GM23338 (cell line): ENCODE measurements at regions not wholly inside any gene's neighbourhood (a gene's known extent, or its start where the extent isn't known, plus 50 kb on each side); places are given as distances from the start of the nearest gene placed in this dataset.

Source experiments
- ATAC-seq: fragments of 200-7000 bp; cut with Tn5 transposase; 3 replicates; pipeline ENCODE4 v1.9.1; 2020
- DNase-seq: peaks from one replicate; pipeline ENCODE4 v3.0.0-alpha.2; 2015; ENCODE audit warnings: low spot score
- H2AFZ ChIP-seq: fragments of 200-600 bp; sonication (generic); 2 replicates; pipeline ENCODE4 v1.8.0; 2016; ENCODE audit warnings: antibody characterized with exemption, mild to moderate bottlenecking, moderate library complexity
- H3F3A ChIP-seq: fragments of 200-600 bp; sonication (generic); replicated peaks from 2 replicates; pipeline ENCODE4 v1.8.0; 2017; ENCODE audit warnings: antibody characterized with exemption, mixed run types, low read depth
- H3K27ac ChIP-seq: fragments of 200-600 bp; sonication (generic); 2 replicates; pipeline ENCODE4 v1.6.1; 2016; ENCODE audit warnings: low read depth
- H3K27me3 ChIP-seq: fragments of 200-600 bp; sonication (generic); 2 replicates; pipeline ENCODE4 v1.8.0; 2016; ENCODE audit warnings: mild to moderate bottlenecking, mixed run types, moderate library complexity; ENCODE audit not compliant: insufficient read depth
- H3K36me3 ChIP-seq: fragments of 200-600 bp; sonication (generic); 2 replicates; pipeline ENCODE4 v1.8.0; 2016; ENCODE audit warnings: mild to moderate bottlenecking; ENCODE audit not compliant: insufficient read depth
- H3K4me1 ChIP-seq: fragments of 200-600 bp; sonication (generic); 2 replicates; pipeline ENCODE4 v1.8.0; 2016; ENCODE audit warnings: mild to moderate bottlenecking, moderate library complexity; ENCODE audit not compliant: insufficient read depth
- H3K4me2 ChIP-seq: fragments of 200-600 bp; sonication (generic); 2 replicates; pipeline ENCODE4 v1.7.1; 2017; ENCODE audit warnings: mixed run types
- H3K4me3 ChIP-seq: fragments of 200-600 bp; sonication (generic); 2 replicates; pipeline ENCODE4 v1.6.1; 2016; ENCODE audit warnings: mixed run types
- H3K79me2 ChIP-seq: fragments of 200-600 bp; sonication (generic); replicated peaks from 2 replicates; pipeline ENCODE4 v1.8.0; 2017; ENCODE audit warnings: mild to moderate bottlenecking; ENCODE audit not compliant: insufficient read depth
- H3K9me2 ChIP-seq: fragments of 200-600 bp; sonication (generic); 2 replicates; pipeline ENCODE4 v1.8.0; 2017; ENCODE audit not compliant: insufficient read depth
- H4K20me1 ChIP-seq: fragments of 200-600 bp; sonication (generic); replicated peaks from 2 replicates; pipeline ENCODE4 v1.8.0; 2017; ENCODE audit warnings: mild to moderate bottlenecking; ENCODE audit not compliant: insufficient read depth
- H3K27ac Mint-ChIP-seq: 2 replicates; pipeline ENCODE4 v1.8.0; 2020; ENCODE audit warnings: inconsistent platforms, mild to moderate bottlenecking, moderate library complexity, mixed read lengths
- H3K27me3 Mint-ChIP-seq: 3 replicates; pipeline ENCODE4 v1.8.0; 2022; ENCODE audit warnings: low read depth, mild to moderate bottlenecking, moderate library complexity, mixed read lengths, inconsistent platforms; ENCODE audit not compliant: insufficient read depth, poor library complexity
- H3K36me3 Mint-ChIP-seq: 3 replicates; pipeline ENCODE4 v1.8.0; 2021; ENCODE audit warnings: low read depth, mild to moderate bottlenecking, inconsistent platforms, moderate library complexity, mixed read lengths
- H3K4me1 Mint-ChIP-seq: 3 replicates; pipeline ENCODE4 v1.8.0; 2020; ENCODE audit warnings: mild to moderate bottlenecking, inconsistent platforms, mixed read lengths
- H3K4me3 Mint-ChIP-seq: 3 replicates; pipeline ENCODE4 v1.8.0; 2021; ENCODE audit warnings: moderate library complexity, mild to moderate bottlenecking, inconsistent platforms, mixed read lengths
- H3K9me3 Mint-ChIP-seq: 3 replicates; pipeline ENCODE4 v1.8.0; 2020; ENCODE audit warnings: moderate library complexity, mild to moderate bottlenecking, inconsistent platforms, mixed read lengths
- JUNB ChIP-seq: IDR thresholded peaks from one replicate; pipeline ENCODE4 v1.6.1; 2016; ENCODE audit warnings: antibody characterized with exemption; ENCODE audit not compliant: unreplicated experiment
- POLR2AphosphoS5 ChIP-seq: IDR thresholded peaks from 2 replicates; pipeline ENCODE4 v1.6.1; 2016; ENCODE audit warnings: antibody characterized with exemption, low read depth
- ZNF114 ChIP-seq: fragments of 250-450 bp; sonication (Bioruptor Pico); IDR thresholded peaks from 2 replicates; pipeline ENCODE4 v1.5.0; 2020; ENCODE audit warnings: mild to moderate bottlenecking, moderate library complexity
- ZNF331 ChIP-seq: fragments of 250-450 bp; sonication (Bioruptor Pico); IDR thresholded peaks from 2 replicates; pipeline ENCODE4 v1.5.0; 2020; ENCODE audit warnings: low read depth, mild to moderate bottlenecking, moderate library complexity
- TF ChIP-seq, protein P1 (sequence below): IDR thresholded peaks from one replicate; pipeline ENCODE4 v1.6.1; 2018; ENCODE audit warnings: antibody characterized with exemption; ENCODE audit not compliant: unreplicated experiment
- TF ChIP-seq, protein P2 (sequence below), 2 experiments: fragments of 200-600 bp in 1 of 2; sonication (generic) in 1 of 2; conservative IDR thresholded peaks; 2 replicates each; pipeline versions ENCODE4 v1.5.1 to v1.6.1; 2016 to 2017; ENCODE audit warnings: antibody characterized with exemption in 2 of 2, low read depth in 2 of 2, mild to moderate bottlenecking in 2 of 2, moderate library complexity in 1 of 2

DNA sequence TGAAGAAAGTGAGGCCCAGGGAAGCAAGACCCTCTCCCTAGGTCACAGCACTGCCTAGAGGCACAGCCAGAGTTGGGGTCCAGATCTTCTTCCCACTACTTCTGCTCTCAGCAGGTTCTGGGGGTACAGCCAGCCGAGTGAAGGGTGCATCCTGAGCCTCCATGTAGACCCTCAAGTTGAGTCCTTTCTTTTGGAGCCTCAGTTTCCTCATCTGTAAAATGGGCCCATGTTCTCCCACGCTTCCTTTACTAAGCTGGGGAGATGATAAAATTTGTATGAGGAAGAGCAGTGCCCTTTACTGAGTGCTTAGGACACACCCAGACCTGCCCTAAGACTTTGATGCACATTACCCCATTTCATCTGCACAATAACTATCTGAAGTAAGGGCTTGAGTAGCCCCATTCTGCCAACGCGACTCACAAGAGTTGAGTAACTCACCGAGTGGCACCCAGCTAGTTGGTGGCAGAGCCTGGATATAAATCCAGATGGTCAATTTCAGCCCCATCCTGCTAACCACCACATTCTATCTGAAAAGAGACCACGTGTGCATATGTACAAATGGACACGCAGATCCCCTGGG is 64.3 kb upstream of the GGTA1 start (continued):
- TF ChIP-seq, protein P1, sequence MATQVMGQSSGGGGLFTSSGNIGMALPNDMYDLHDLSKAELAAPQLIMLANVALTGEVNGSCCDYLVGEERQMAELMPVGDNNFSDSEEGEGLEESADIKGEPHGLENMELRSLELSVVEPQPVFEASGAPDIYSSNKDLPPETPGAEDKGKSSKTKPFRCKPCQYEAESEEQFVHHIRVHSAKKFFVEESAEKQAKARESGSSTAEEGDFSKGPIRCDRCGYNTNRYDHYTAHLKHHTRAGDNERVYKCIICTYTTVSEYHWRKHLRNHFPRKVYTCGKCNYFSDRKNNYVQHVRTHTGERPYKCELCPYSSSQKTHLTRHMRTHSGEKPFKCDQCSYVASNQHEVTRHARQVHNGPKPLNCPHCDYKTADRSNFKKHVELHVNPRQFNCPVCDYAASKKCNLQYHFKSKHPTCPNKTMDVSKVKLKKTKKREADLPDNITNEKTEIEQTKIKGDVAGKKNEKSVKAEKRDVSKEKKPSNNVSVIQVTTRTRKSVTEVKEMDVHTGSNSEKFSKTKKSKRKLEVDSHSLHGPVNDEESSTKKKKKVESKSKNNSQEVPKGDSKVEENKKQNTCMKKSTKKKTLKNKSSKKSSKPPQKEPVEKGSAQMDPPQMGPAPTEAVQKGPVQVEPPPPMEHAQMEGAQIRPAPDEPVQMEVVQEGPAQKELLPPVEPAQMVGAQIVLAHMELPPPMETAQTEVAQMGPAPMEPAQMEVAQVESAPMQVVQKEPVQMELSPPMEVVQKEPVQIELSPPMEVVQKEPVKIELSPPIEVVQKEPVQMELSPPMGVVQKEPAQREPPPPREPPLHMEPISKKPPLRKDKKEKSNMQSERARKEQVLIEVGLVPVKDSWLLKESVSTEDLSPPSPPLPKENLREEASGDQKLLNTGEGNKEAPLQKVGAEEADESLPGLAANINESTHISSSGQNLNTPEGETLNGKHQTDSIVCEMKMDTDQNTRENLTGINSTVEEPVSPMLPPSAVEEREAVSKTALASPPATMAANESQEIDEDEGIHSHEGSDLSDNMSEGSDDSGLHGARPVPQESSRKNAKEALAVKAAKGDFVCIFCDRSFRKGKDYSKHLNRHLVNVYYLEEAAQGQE, result no peak
- no peak for TF ChIP-seq ZNF331 (CRISPR knock-in tag)
- TF ChIP-seq, protein P2, sequence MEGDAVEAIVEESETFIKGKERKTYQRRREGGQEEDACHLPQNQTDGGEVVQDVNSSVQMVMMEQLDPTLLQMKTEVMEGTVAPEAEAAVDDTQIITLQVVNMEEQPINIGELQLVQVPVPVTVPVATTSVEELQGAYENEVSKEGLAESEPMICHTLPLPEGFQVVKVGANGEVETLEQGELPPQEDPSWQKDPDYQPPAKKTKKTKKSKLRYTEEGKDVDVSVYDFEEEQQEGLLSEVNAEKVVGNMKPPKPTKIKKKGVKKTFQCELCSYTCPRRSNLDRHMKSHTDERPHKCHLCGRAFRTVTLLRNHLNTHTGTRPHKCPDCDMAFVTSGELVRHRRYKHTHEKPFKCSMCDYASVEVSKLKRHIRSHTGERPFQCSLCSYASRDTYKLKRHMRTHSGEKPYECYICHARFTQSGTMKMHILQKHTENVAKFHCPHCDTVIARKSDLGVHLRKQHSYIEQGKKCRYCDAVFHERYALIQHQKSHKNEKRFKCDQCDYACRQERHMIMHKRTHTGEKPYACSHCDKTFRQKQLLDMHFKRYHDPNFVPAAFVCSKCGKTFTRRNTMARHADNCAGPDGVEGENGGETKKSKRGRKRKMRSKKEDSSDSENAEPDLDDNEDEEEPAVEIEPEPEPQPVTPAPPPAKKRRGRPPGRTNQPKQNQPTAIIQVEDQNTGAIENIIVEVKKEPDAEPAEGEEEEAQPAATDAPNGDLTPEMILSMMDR (conservative IDR thresholded peaks at IDR 0.05; ENCODE audit: low read depth in 2 of 2), result no peak
- no peak for TF ChIP-seq JUNB
- TF ChIP-seq ZNF114 (CRISPR knock-in tag), result no peak
- no peak for TF ChIP-seq POLR2AphosphoS5

DNA sequence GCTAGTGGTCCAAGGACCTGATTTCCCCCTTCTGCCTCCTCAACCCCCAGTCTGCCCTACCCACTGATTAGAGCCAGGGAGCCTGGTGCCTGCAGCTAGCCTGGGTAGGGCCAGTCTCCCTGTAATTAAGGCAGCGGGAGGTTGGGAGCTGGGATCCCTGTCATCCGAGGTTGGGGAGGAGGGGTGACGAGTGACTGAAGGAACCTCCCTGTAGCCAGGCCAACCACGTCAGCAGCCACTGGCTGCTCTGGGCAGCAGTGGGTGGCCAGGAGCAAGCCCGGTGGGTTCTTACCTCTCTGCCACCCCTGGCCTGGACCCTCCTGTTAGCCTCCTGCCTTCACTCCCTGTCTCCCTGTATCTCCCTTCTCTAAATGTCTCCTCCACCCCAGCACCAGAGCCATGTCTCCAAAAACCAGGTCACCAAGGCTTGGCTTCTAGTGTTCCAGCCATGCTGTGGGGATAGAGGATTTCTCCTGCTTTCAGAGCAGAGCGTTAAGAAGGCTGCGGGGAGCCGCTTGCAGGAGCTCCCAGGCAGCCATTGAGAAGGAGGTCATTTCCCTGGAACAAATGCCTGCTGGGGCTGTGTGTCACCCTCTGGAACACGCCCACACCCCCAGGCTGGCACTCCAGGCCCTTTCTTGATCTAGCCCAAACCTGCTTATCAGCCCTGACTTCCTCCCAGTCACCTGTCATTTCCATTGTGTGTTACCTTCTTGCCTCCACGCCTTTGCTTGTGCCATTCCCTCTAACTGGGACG is 65.0 kb upstream of the GGTA1 start:
- no peaks in the 10 kb centered on the region for H3K9me2 ChIP-seq
- no peak for DNase-seq
- no peak for ATAC-seq
- Mint-ChIP-seq H3K36me3 (no peaks in the 10 kb centered on the region), H3K27me3 (peaks cover 10% of the 10 kb centered on the region), H3K4me1 (peaks cover 25% of the 10 kb centered on the region), H3K27ac (no peak overlapping the region), H3K4me3 (no peak overlapping the region; the same call in 2 of the 3 replicates), H3K9me3 (no peaks in the 10 kb centered on the region)
- H2AFZ ChIP-seq, result no peak overlapping the region
- H4K20me1 ChIP-seq, result no peaks in the 10 kb centered on the region
- H3K27ac ChIP-seq, result no peak overlapping the region
- H3F3A ChIP-seq, result no peaks in the 10 kb centered on the region
- no peaks in the 10 kb centered on the region for H3K79me2 ChIP-seq
- no peak overlapping the region for H3K4me3 ChIP-seq
- peaks cover 7% of the 10 kb centered on the region; the same call in 1 of the 2 replicates for H3K4me1 ChIP-seq
- H3K27me3 ChIP-seq, result no peaks in the 10 kb centered on the region
- no peak overlapping the region for H3K4me2 ChIP-seq
- no peaks in the 10 kb centered on the region for H3K36me3 ChIP-seq
- TF ChIP-seq, protein P2 (conservative IDR thresholded peaks at IDR 0.05; ENCODE audit: low read depth in 2 of 2), result no peak
- TF ChIP-seq, protein P1, result no peak
